Activated T-cell treated with anti-CD3 and anti-CD28 coated beads, Interleukin-2, amount 50 U/mL, for 1 hour (primary cell): ENCODE measurements at regions not wholly inside any gene's neighbourhood (a gene's known extent, or its start where the extent isn't known, plus 50 kb on each side); places are given as distances from the start of the nearest gene placed in this dataset.
"Not testable (repeated sequence)": the region's sequence is repeated elsewhere in the genome, so short reads cannot be mapped to it uniquely, and the experiment has no call there.

ENCODE experiments used
- DNase-seq: peaks from one replicate; pipeline ENCODE4 v3.0.0-alpha.2; 2020

GRCh38 chr11:81700076-81700475, 1033.6 kb downstream of the FAM181B start:
- no peak for DNase-seq

- no peak for DNase-seq
These were observed 1046.6 kb downstream of the FAM181B start for GRCh38 chr11:81687057-81687456.

- no peak for DNase-seq
These were observed 1059.5 kb downstream of the FAM181B start for GRCh38 chr11:81674211-81674610.

GRCh38 chr11:81673001-81673400, 1060.7 kb downstream of the FAM181B start:
- DNase-seq: no peak

GRCh38 chr11:81669935-81670543, 1063.6 kb downstream of the FAM181B start:
- no peak for DNase-seq

GRCh38 chr11:81658722-81659121, 1074.9 kb downstream of the FAM181B start:
- DNase-seq: no peak

GRCh38 chr11:81655351-81655750, 1078.3 kb downstream of the FAM181B start:
- no peak for DNase-seq

- no peak for DNase-seq
These were observed 1086.3 kb downstream of the FAM181B start for GRCh38 chr11:81647374-81647773.

- no peak for DNase-seq
These were observed 1089.3 kb downstream of the FAM181B start for GRCh38 chr11:81644239-81644840.

- DNase-seq: no peak
These were observed 1099.2 kb downstream of the FAM181B start for GRCh38 chr11:81634483-81634882.

- no peak for DNase-seq
These were observed 1131.2 kb downstream of the FAM181B start for GRCh38 chr11:81602508-81602907.

- DNase-seq: no peak
These were observed 1137.0 kb downstream of the FAM181B start for GRCh38 chr11:81596704-81597103.

- no peak for DNase-seq
These were observed 1148.2 kb downstream of the FAM181B start for GRCh38 chr11:81585390-81585933.

- DNase-seq: no peak
These were observed 1154.3 kb downstream of the FAM181B start for GRCh38 chr11:81579339-81579738.

GRCh38 chr11:81578571-81578970, 1155.1 kb downstream of the FAM181B start:
- DNase-seq: no peak

- DNase-seq: no peak
These were observed 1159.4 kb downstream of the FAM181B start for GRCh38 chr11:81574301-81574700.

- no peak for DNase-seq
These were observed 1160.3 kb downstream of the FAM181B start for GRCh38 chr11:81573367-81573766.

- DNase-seq: no peak
These were observed 1163.0 kb downstream of the FAM181B start for GRCh38 chr11:81570669-81571068.

GRCh38 chr11:81569999-81570398, 1163.7 kb downstream of the FAM181B start:
- DNase-seq: no peak

- no peak for DNase-seq
These were observed 1164.7 kb downstream of the FAM181B start for GRCh38 chr11:81568918-81569317.

- DNase-seq: no peak
These were observed 1185.5 kb downstream of the FAM181B start for GRCh38 chr11:81548123-81548522.

- not testable (repeated sequence) for DNase-seq
These were observed 1193.9 kb downstream of the FAM181B start for GRCh38 chr11:81539806-81540205.

GRCh38 chr11:81515566-81515965, 1218.1 kb downstream of the FAM181B start:
- DNase-seq: no peak

GRCh38 chr11:81497202-81497804, 1236.4 kb downstream of the FAM181B start:
- DNase-seq: no peak
